ENCODE measurements at regions not wholly inside any gene's neighbourhood (a gene's known extent, or its start where the extent isn't known, plus 50 kb on each side); places are given as distances from the start of the nearest gene placed in this dataset.
"Not testable (repeated sequence)": the region's sequence is repeated elsewhere in the genome, so short reads cannot be mapped to it uniquely, and the experiment has no call there.

- no peak for DNase-seq (ENCODE audit: low read depth in 2 of 2)
Measured at GRCh38 chr6:137309078-137309762, 90.0 kb upstream of the IFNGR1 start.

- no peak for DNase-seq (ENCODE audit: low read depth in 2 of 2)
Measured at GRCh38 chr6:137307163-137307854, 88.1 kb upstream of the IFNGR1 start.

- no peak for DNase-seq (ENCODE audit: low read depth in 2 of 2)
Measured at GRCh38 chr6:137305691-137306090, 86.5 kb upstream of the IFNGR1 start.

- DNase-seq (ENCODE audit: low read depth in 2 of 2): no peak
Measured at GRCh38 chr6:137304020-137304780, 85.0 kb upstream of the IFNGR1 start.

GRCh38 chr6:137303441-137303840, 84.3 kb upstream of the IFNGR1 start:
- DNase-seq (ENCODE audit: low read depth in 2 of 2): no peak

- no peak for DNase-seq (ENCODE audit: low read depth in 2 of 2)
Measured at GRCh38 chr6:137299681-137300080, 80.5 kb upstream of the IFNGR1 start.

GRCh38 chr6:137297887-137298286, 78.7 kb upstream of the IFNGR1 start:
- DNase-seq (ENCODE audit: low read depth in 2 of 2): no peak

GRCh38 chr6:137292326-137292725, 73.1 kb upstream of the IFNGR1 start:
- not testable (repeated sequence) for DNase-seq (ENCODE audit: low read depth in 2 of 2)

GRCh38 chr6:137291441-137291840, 72.3 kb upstream of the IFNGR1 start:
- no peak for DNase-seq (ENCODE audit: low read depth in 2 of 2)

- DNase-seq (ENCODE audit: low read depth in 2 of 2): no peak
Measured at GRCh38 chr6:137290601-137291261, 71.5 kb upstream of the IFNGR1 start.

GRCh38 chr6:137286916-137287315, 67.7 kb upstream of the IFNGR1 start:
- DNase-seq (ENCODE audit: low read depth in 2 of 2): no peak

- DNase-seq (ENCODE audit: low read depth in 2 of 2): no peak
Measured at GRCh38 chr6:137286368-137286767, 67.2 kb upstream of the IFNGR1 start.

GRCh38 chr6:137284811-137285110, 65.6 kb upstream of the IFNGR1 start:
- DNase-seq (ENCODE audit: low read depth in 2 of 2): no peak

GRCh38 chr6:137283940-137284810, 65.0 kb upstream of the IFNGR1 start:
- DNase-seq (ENCODE audit: low read depth in 2 of 2): no peak

- DNase-seq (ENCODE audit: low read depth in 2 of 2): no peak
Measured at GRCh38 chr6:137283080-137283479, 63.9 kb upstream of the IFNGR1 start.

GRCh38 chr6:137282254-137282653, 63.1 kb upstream of the IFNGR1 start:
- DNase-seq (ENCODE audit: low read depth in 2 of 2): no peak

- not testable (repeated sequence) for DNase-seq (ENCODE audit: low read depth in 2 of 2)
Measured at GRCh38 chr6:137279279-137279678, 60.1 kb upstream of the IFNGR1 start.

- DNase-seq (ENCODE audit: low read depth in 2 of 2): no peak
Measured at GRCh38 chr6:137277971-137278637, 58.9 kb upstream of the IFNGR1 start.

GRCh38 chr6:137272403-137272802, 53.2 kb upstream of the IFNGR1 start:
- DNase-seq (ENCODE audit: low read depth in 2 of 2): no peak

GRCh38 chr6:137271245-137272183, 52.3 kb upstream of the IFNGR1 start:
- no peak for DNase-seq (ENCODE audit: low read depth in 2 of 2)

Measured in activated CD8-positive, alpha-beta memory T cell treated with anti-CD3 and anti-CD28 coated beads for 4 hours (primary cell).